Keratinocyte (primary cell): ENCODE measurements at regions not wholly inside any gene's neighbourhood (a gene's known extent, or its start where the extent isn't known, plus 50 kb on each side); places are given as distances from the start of the nearest gene placed in this dataset.

Experiments
- CTCF ChIP-seq, 3 experiments: IDR thresholded peaks in 1 of 3; conservative IDR thresholded peaks in 1 of 3; optimal IDR thresholded peaks in 1 of 3; 2 replicates in 2 of 3; 3 replicates in 1 of 3; pipeline versions ENCODE3 to v1.5.1; 2011; ENCODE audit warnings: low read length in 3 of 3, mild to moderate bottlenecking in 3 of 3, moderate library complexity in 2 of 3, control low read depth in 1 of 3, inconsistent platforms in 1 of 3; ENCODE audit not compliant: insufficient read depth in 2 of 3; ENCODE audit errors: extremely low read depth in 1 of 3
- EZH2 ChIP-seq: IDR thresholded peaks from one replicate; pipeline ENCODE4 v1.6.1; 2012; ENCODE audit warnings: inconsistent platforms, mild to moderate bottlenecking, low read length, moderate library complexity

GRCh38 chr11:80694385-80694784, 1253.6 kb upstream of the TENM4 start:
- no peak for TF ChIP-seq CTCF (optimal IDR thresholded peaks at IDR 0.05 in 1 of 3, IDR thresholded peaks at IDR 0.05 in 1 of 3, conservative IDR thresholded peaks at IDR 0.05 in 1 of 3; ENCODE audit: extremely low read depth in 1 of 3, insufficient read depth in 2 of 3, low read length in 3 of 3)
- TF ChIP-seq EZH2, result no peak
